HEK293 (cell line): ENCODE measurements at regions not wholly inside any gene's neighbourhood (a gene's known extent, or its start where the extent isn't known, plus 50 kb on each side); places are given as distances from the start of the nearest gene placed in this dataset.

ENCODE experiments used
- CTCF ChIP-seq: fragments of 450-650 bp; formaldehyde crosslinking; IDR thresholded peaks from 2 replicates; pipeline ENCODE4 v1.5.1; 2016; ENCODE audit warnings: missing biosample characterization, missing genetic modification characterization
- ELK4 ChIP-seq: IDR thresholded peaks from 2 replicates; pipeline ENCODE4 v1.6.1; 2011; ENCODE audit warnings: mild to moderate bottlenecking, low read depth, low read length, borderline replicate concordance
- YY1 ChIP-seq: fragments of 450-650 bp; formaldehyde crosslinking; IDR thresholded peaks from 2 replicates; pipeline ENCODE4 v1.5.1; 2018; ENCODE audit warnings: missing biosample characterization, missing genetic modification characterization
- ZBTB10 ChIP-seq: fragments of 450-650 bp; formaldehyde crosslinking; IDR thresholded peaks from 2 replicates; pipeline ENCODE4 v1.5.1; 2016; ENCODE audit warnings: missing biosample characterization, missing genetic modification characterization
- ZBTB11 ChIP-seq: fragments of 450-650 bp; formaldehyde crosslinking; conservative IDR thresholded peaks from 2 replicates; pipeline ENCODE4 v1.5.1; 2016; ENCODE audit warnings: low read depth, missing biosample characterization, missing genetic modification characterization
- ZBTB20 ChIP-seq: fragments of 450-650 bp; formaldehyde crosslinking; IDR thresholded peaks from 2 replicates; pipeline ENCODE4 v1.5.1; 2016; ENCODE audit warnings: missing biosample characterization, missing genetic modification characterization
- ZBTB48 ChIP-seq: fragments of 450-650 bp; formaldehyde crosslinking; IDR thresholded peaks from 2 replicates; pipeline ENCODE4 v1.5.1; 2016; ENCODE audit warnings: missing biosample characterization, missing genetic modification characterization
- ZIC2 ChIP-seq: fragments of 450-650 bp; formaldehyde crosslinking; IDR thresholded peaks from 2 replicates; pipeline ENCODE4 v1.5.1; 2016; ENCODE audit warnings: missing biosample characterization, missing genetic modification characterization
- ZNF274 ChIP-seq, 2 experiments: fragments of 200-500 bp in 1 of 2; fragments of 450-650 bp in 1 of 2; sonication (Bioruptor generic) in 1 of 2; formaldehyde crosslinking in 1 of 2; IDR thresholded peaks; 2 replicates each; pipeline versions ENCODE4 v1.5.1 to v1.6.1; 2014 to 2016; ENCODE audit warnings: borderline replicate concordance in 1 of 2, inconsistent platforms in 1 of 2, low read length in 1 of 2, missing biosample characterization in 1 of 2, missing genetic modification characterization in 1 of 2
- ZNF513 ChIP-seq: fragments of 450-650 bp; IDR thresholded peaks from 2 replicates; pipeline ENCODE4 v1.5.1; 2018; ENCODE audit warnings: missing biosample characterization, missing genetic modification characterization
- ZNF518A ChIP-seq: fragments of 450-650 bp; formaldehyde crosslinking; conservative IDR thresholded peaks from 2 replicates; pipeline ENCODE4 v1.5.1; 2016; ENCODE audit warnings: low read depth, missing biosample characterization, missing genetic modification characterization
- ZNF549 ChIP-seq: fragments of 450-650 bp; IDR thresholded peaks from 2 replicates; pipeline ENCODE4 v1.5.1; 2018; ENCODE audit warnings: missing biosample characterization, missing genetic modification characterization, mild to moderate bottlenecking, inconsistent platforms, moderate library complexity
- ZNF561 ChIP-seq: fragments of 450-650 bp; IDR thresholded peaks from 2 replicates; pipeline ENCODE4 v1.5.1; 2018; ENCODE audit warnings: missing biosample characterization, missing genetic modification characterization, borderline replicate concordance

- no peak for TF ChIP-seq ZNF561
- TF ChIP-seq ZBTB20 = no peak
- no peak for TF ChIP-seq ZNF513 (tag by site-specific recombination)
- TF ChIP-seq ELK4 = no peak
- TF ChIP-seq CTCF = no peak
- TF ChIP-seq ZBTB10 (tag by site-specific recombination) = no peak
- TF ChIP-seq ZNF518A = no peak
- TF ChIP-seq ZNF549 (tag by site-specific recombination) = no peak
- no peak for TF ChIP-seq ZBTB48 (tag by site-specific recombination)
- no peak for TF ChIP-seq YY1 (tag by site-specific recombination)
- TF ChIP-seq ZBTB11 (tag by site-specific recombination) = no peak
- no peak for TF ChIP-seq ZNF274 (IDR thresholded peaks at IDR 0.05; ENCODE audit: low read length)
- no peak for TF ChIP-seq ZNF274 (tag by site-specific recombination; IDR thresholded peaks at IDR 0.05; ENCODE audit: borderline replicate concordance)
- TF ChIP-seq ZIC2 (tag by site-specific recombination) = no peak
These were observed 52.0 kb upstream of the HAAO start for GRCh38 chr2:42844366-42844765.
